ENCODE measurements at regions not wholly inside any gene's neighbourhood (a gene's known extent, or its start where the extent isn't known, plus 50 kb on each side); places are given as distances from the start of the nearest gene placed in this dataset.

- no peak for TF ChIP-seq ARID4B (CRISPR knock-in tag; IDR thresholded peaks at IDR 0.05)
- TF ChIP-seq CGGBP1 (CRISPR knock-in tag; IDR thresholded peaks at IDR 0.05): no peak
- TF ChIP-seq SIRT6 (IDR thresholded peaks at IDR 0.05; ENCODE audit: low read depth, low read length): no peak
- no peak for TF ChIP-seq MAFK (IDR thresholded peaks at IDR 0.05; ENCODE audit: low read length)
- no peak; a peak in 1 of 4 replicates for TF ChIP-seq FOXA3 (CRISPR knock-in tag; conservative IDR thresholded peaks at IDR 0.05 in 1 of 2, IDR thresholded peaks at IDR 0.05 in 1 of 2)
- TF ChIP-seq ZNF224 (CRISPR knock-in tag; IDR thresholded peaks at IDR 0.05): no peak
- TF ChIP-seq DDX20 (tag; IDR thresholded peaks at IDR 0.05; ENCODE audit: low read depth): no peak
- no peak for TF ChIP-seq SAFB (IDR thresholded peaks at IDR 0.05; ENCODE audit: borderline replicate concordance, low read depth, low read length)
- TF ChIP-seq SRSF7 (optimal IDR thresholded peaks at IDR 0.05; ENCODE audit: low read depth, low read length): no peak
These were observed 173.4 kb downstream of the MRPL14 start (continued) for GRCh38 chr6:43953794-43954310.

Data from K562 (cell line).